ENCODE measurements at regions not wholly inside any gene's neighbourhood (a gene's known extent, or its start where the extent isn't known, plus 50 kb on each side); places are given as distances from the start of the nearest gene placed in this dataset.

DNA sequence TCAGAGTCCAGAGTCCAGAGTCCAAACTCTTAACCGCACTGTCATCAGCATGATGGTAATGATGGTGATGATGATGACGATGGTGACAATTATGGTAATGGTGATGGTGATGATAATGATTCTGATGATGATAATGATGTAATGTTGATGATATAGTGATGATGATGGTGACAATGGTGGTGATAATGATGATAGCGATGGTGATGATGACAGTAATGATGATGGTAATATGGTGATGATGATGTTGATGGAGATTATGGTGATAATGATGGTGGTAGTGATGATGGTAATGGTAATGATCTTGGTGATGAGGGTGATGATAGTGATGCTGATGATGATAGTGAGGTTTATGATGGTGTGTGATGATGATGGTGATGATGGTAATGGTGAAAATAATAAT, 367.8 kb upstream of the CDH4 start:
- Mint-ChIP-seq H3K4me1 (no peaks in the 10 kb centered on the region), H3K9me3 (ENCODE audit: low read depth) (no peaks in the 10 kb centered on the region), H3K4me3 (no peak overlapping the region), H3K27me3 (no peaks in the 10 kb centered on the region), H3K27ac (no peak overlapping the region), H3K36me3 (no peaks in the 10 kb centered on the region)
- CTCF ChIA-PET, result no interaction called here
- DNase-seq, result no peak
- no peak for ATAC-seq

DNA sequence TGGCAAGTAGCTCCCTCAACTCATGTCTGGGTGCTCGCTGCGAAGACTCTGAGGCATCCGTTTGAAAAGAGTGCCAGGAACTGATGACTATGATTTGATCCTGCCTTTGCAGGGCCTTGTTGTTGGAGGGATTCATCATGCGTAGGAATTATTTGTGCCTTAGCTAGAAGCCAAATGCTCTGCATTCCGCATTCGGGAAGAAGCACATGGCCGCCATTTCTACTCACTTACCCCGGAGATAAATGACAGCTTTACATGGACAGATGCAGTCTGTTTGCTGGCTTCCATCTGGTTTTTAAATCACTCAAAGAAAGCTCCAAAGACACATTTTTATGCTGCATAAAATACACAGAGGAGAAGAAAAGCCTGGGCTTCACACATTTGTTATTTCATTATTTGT, 363.3 kb upstream of the CDH4 start:
- Mint-ChIP-seq H3K27me3 (no peaks in the 10 kb centered on the region), H3K36me3 (no peaks in the 10 kb centered on the region), H3K4me3 (no peak overlapping the region), H3K9me3 (ENCODE audit: low read depth) (no peaks in the 10 kb centered on the region), H3K4me1 (no peaks in the 10 kb centered on the region), H3K27ac (no peak overlapping the region)
- no peak for ATAC-seq
- DNase-seq, result no peak
- CTCF ChIA-PET, result no interaction called here

GRCh38 chr20:60892095-60892813, 359.8 kb upstream of the CDH4 start:
- no peaks in the 10 kb centered on the region for H3K27me3 Mint-ChIP-seq
- H3K9me3 Mint-ChIP-seq (ENCODE audit: low read depth), result no peaks in the 10 kb centered on the region
- DNase-seq (no peak), ATAC-seq (no peak)
- no peak overlapping the region for H3K27ac Mint-ChIP-seq
- H3K36me3 Mint-ChIP-seq, result no peaks in the 10 kb centered on the region
- CTCF ChIA-PET, result no interaction called here
- H3K4me3 Mint-ChIP-seq, result no peak overlapping the region
- no peaks in the 10 kb centered on the region for H3K4me1 Mint-ChIP-seq

DNA sequence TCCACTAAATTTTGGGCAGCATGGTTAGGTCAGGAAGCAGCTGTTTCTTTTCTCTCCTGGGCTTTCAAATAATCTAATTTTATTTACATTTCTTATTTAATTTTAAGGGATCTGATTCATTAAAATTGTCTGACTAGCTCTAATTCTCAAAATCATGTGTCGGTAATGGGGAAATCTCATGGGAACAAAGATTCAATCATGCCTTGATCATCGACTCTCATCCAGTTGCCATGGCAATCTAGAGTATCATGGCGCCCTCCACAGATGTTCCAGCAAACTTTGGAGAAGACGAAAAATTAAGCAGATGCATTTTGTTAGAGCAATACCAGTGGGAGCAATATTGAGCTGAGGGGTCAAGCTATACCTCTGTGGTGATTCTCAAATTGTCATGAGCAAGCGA, 358.0 kb upstream of the CDH4 start:
- H3K9me3 Mint-ChIP-seq (ENCODE audit: low read depth), result no peaks in the 10 kb centered on the region
- no peak for DNase-seq
- no peaks in the 10 kb centered on the region for H3K27me3 Mint-ChIP-seq
- CTCF ChIA-PET, result no interaction called here
- H3K4me3 Mint-ChIP-seq, result no peak overlapping the region
- ATAC-seq, result no peak
- no peaks in the 10 kb centered on the region for H3K4me1 Mint-ChIP-seq
- H3K27ac Mint-ChIP-seq, result no peak overlapping the region
- H3K36me3 Mint-ChIP-seq, result no peaks in the 10 kb centered on the region

DNA sequence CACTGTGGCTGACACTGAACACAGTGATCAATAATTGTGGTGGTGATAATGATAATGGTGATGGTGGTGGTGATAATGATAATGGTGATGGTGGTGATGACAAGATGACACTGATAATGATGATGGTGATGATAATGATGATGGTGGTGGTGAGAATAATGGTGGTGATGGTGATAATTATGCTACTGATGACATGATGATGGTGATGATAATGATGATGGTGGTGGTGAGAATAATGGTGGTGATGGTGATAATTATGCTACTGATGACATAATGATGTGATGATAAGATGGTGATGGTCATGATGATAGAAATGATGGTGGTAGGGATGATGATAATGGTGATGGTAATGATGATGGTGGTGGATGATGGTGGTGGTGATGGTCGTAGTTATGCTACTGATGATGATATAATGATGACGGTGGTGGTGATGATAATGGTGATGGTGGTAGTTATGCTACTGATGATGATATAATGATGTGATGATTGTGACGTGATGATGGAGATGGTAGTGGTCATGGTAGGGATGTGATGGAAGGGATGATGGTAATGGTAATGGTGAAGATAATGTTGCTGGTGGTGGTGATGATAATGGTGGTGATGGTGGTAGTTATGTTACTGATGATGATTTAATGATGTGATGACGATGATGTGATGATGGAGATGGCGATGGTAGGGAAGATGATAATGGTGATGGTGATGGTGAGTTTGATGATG, 356.5 kb upstream of the CDH4 start:
- ATAC-seq (no peak), DNase-seq (no peak)
- Mint-ChIP-seq H3K27me3 (no peaks in the 10 kb centered on the region), H3K4me1 (no peaks in the 10 kb centered on the region), H3K9me3 (ENCODE audit: low read depth) (no peaks in the 10 kb centered on the region), H3K4me3 (no peak overlapping the region), H3K36me3 (no peaks in the 10 kb centered on the region), H3K27ac (no peak overlapping the region)
- CTCF ChIA-PET, result no interaction called here

DNA sequence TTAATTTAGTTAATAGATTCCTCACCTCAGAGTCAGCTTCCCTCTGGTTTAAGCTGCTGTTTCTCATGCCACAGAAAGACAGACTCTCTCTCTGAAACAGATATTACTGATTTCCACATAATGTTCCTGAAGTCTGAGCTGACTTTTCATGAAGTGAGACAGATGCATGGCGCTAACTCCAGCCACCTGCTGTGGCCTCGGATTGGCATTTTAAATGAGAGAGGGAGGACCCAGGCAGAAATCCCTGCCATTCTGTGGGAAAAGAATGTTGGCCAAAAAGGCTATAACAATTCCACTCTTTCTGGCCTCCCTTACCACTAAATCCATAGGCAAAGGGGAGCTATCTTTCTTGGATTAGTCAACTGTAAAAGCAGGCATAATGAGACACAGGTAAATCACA, 354.1 kb upstream of the CDH4 start:
- Mint-ChIP-seq H3K27ac (no peak overlapping the region), H3K4me1 (no peaks in the 10 kb centered on the region), H3K27me3 (no peaks in the 10 kb centered on the region), H3K9me3 (ENCODE audit: low read depth) (no peaks in the 10 kb centered on the region), H3K4me3 (no peak overlapping the region), H3K36me3 (no peaks in the 10 kb centered on the region)
- CTCF ChIA-PET, result no interaction called here
- no peak for ATAC-seq
- no peak for DNase-seq

DNA sequence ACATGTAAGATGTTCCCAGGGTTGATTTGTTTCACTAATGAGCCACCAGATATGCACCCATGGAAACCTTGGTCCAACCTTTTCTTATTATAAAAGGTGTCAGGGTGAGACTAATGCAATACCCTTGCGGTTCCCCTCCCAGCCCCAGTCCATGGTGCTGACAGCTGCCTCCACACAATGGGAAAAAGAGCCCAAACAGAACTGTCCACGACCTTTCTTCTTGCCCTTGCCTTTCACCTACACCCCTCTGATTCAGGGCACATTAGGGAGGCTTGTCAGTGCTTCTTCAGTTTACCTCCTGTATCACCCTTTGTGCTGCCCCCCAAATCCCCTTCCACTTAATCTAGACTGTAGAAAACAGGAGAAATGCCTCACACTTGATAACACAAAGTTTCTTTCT, 352.7 kb upstream of the CDH4 start:
- CTCF ChIA-PET, result no interaction called here
- Mint-ChIP-seq H3K27ac (no peak overlapping the region), H3K9me3 (ENCODE audit: low read depth) (no peaks in the 10 kb centered on the region), H3K4me1 (no peaks in the 10 kb centered on the region), H3K4me3 (no peak overlapping the region), H3K27me3 (no peaks in the 10 kb centered on the region), H3K36me3 (no peaks in the 10 kb centered on the region)
- no peak for DNase-seq
- no peak for ATAC-seq

- H3K4me3 Mint-ChIP-seq, result no peak overlapping the region
- CTCF ChIA-PET, result no interaction called here
- no peaks in the 10 kb centered on the region for H3K27me3 Mint-ChIP-seq
- no peaks in the 10 kb centered on the region for H3K4me1 Mint-ChIP-seq
- DNase-seq (no peak), ATAC-seq (no peak)
- H3K27ac Mint-ChIP-seq, result no peak overlapping the region
- no peaks in the 10 kb centered on the region for H3K9me3 Mint-ChIP-seq (ENCODE audit: low read depth)
- H3K36me3 Mint-ChIP-seq, result no peaks in the 10 kb centered on the region
These were observed 351.4 kb upstream of the CDH4 start for GRCh38 chr20:60900618-60901017.

- H3K27me3 Mint-ChIP-seq, result no peaks in the 10 kb centered on the region
- no peak for ATAC-seq
These were observed 350.2 kb upstream of the CDH4 start for GRCh38 chr20:60901831-60902230.

DNA sequence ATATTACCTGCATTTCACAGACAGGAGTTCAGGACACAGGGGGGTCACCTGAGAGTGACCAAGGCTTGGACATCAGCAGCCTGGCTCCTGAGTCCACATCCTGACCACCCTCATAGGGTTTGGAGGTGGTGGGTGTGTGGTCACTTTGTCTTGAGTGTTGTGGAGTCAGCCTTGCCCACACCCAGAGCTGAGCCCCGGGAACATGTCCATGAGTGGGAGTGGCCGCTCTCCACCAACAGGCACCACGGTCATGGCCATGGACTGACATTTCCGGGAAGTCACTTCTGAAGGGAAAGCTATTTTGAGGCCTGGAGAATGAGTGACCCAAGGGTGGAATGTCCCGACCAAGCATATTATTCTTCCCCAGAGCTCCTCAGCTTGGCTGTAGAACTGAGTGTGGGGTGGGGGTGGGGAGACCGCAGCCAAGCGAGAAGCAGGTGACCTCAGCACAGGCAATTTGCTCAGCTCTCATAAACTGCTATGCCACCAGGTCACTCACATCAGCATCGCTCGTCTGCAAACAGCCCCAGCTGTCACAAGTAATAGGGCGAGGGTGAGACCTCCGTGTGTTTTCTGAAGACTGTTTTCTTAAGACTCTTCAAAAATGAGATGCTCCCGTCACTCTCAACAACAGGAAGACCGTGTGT, 348.6 kb upstream of the CDH4 start:
- no peaks in the 10 kb centered on the region for H3K36me3 Mint-ChIP-seq
- H3K9me3 Mint-ChIP-seq (ENCODE audit: low read depth), result no peaks in the 10 kb centered on the region
- no peaks in the 10 kb centered on the region for H3K4me1 Mint-ChIP-seq
- H3K4me3 Mint-ChIP-seq, result no peak overlapping the region
- no peak for ATAC-seq
- no peak for DNase-seq
- CTCF ChIA-PET, result no interaction called here
- H3K27ac Mint-ChIP-seq, result no peak overlapping the region
- H3K27me3 Mint-ChIP-seq, result no peaks in the 10 kb centered on the region

More at GRCh38 chr20:60901831-60902230, 350.2 kb upstream of the CDH4 start:
- H3K36me3 Mint-ChIP-seq, result no peaks in the 10 kb centered on the region
- DNase-seq, result no peak
- no peaks in the 10 kb centered on the region for H3K4me1 Mint-ChIP-seq
- no peaks in the 10 kb centered on the region for H3K9me3 Mint-ChIP-seq (ENCODE audit: low read depth)
- H3K4me3 Mint-ChIP-seq, result no peak overlapping the region
- CTCF ChIA-PET, result no interaction called here
- H3K27ac Mint-ChIP-seq, result no peak overlapping the region

GRCh38 chr20:60904730-60905129, 347.3 kb upstream of the CDH4 start:
- Mint-ChIP-seq H3K9me3 (ENCODE audit: low read depth) (no peaks in the 10 kb centered on the region), H3K4me3 (no peak overlapping the region), H3K27me3 (no peaks in the 10 kb centered on the region), H3K4me1 (no peaks in the 10 kb centered on the region), H3K27ac (no peak overlapping the region), H3K36me3 (no peaks in the 10 kb centered on the region)
- CTCF ChIA-PET, result no interaction called here
- DNase-seq (no peak), ATAC-seq (no peak)

DNA sequence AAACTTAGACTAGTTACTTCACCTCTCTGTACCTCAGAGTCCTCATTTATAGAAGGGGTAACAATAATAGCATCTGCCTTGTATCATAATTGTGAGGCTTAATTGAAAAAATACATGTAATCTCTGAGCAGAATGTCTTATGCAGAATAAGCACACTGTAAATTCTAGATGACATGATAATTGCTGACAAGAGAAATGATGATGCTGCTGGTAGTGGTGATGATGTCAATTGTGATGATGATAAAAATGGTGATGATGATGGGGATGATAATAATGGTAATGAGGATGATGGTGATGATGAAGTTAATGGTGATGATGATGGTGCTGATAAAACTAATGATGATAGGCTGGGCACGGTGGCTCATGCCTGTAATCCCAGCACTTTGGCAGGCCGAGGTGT, 346.1 kb upstream of the CDH4 start:
- CTCF ChIA-PET, result no interaction called here
- H3K27me3 Mint-ChIP-seq, result no peaks in the 10 kb centered on the region
- H3K9me3 Mint-ChIP-seq (ENCODE audit: low read depth), result no peaks in the 10 kb centered on the region
- H3K36me3 Mint-ChIP-seq, result no peaks in the 10 kb centered on the region
- H3K27ac Mint-ChIP-seq, result no peak overlapping the region
- H3K4me1 Mint-ChIP-seq, result no peaks in the 10 kb centered on the region
- ATAC-seq (no peak), DNase-seq (no peak)
- H3K4me3 Mint-ChIP-seq, result no peak overlapping the region

DNA sequence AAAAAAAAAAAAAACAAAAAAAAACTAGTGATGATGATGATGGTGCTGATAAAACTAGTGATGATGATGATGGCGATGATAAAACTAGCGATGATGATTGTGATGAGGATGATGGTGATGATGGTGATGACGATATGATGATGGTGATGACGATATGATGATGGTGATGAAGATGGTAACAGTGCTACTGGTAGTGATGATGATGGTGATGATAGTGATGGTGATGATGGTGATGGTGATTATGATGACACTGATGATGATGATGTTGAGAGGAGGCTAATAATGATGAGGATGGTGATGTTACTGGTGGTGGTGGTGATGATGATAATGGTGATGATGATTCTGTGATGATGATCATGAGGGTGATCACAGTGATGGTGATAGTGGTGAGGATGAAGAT, 345.5 kb upstream of the CDH4 start:
- Mint-ChIP-seq H3K27ac (no peak overlapping the region), H3K9me3 (ENCODE audit: low read depth) (no peaks in the 10 kb centered on the region), H3K4me3 (no peak overlapping the region), H3K36me3 (no peaks in the 10 kb centered on the region), H3K27me3 (no peaks in the 10 kb centered on the region), H3K4me1 (no peaks in the 10 kb centered on the region)
- no peak for DNase-seq
- ATAC-seq, result no peak
- CTCF ChIA-PET, result no interaction called here

- no peak overlapping the region for H3K4me3 Mint-ChIP-seq
- no peaks in the 10 kb centered on the region for H3K27me3 Mint-ChIP-seq
- no peak for ATAC-seq
- no peaks in the 10 kb centered on the region for H3K36me3 Mint-ChIP-seq
- DNase-seq, result no peak
- H3K27ac Mint-ChIP-seq, result no peak overlapping the region
- H3K9me3 Mint-ChIP-seq (ENCODE audit: low read depth), result peaks cover 12% of the 10 kb centered on the region
- CTCF ChIA-PET, result no interaction called here
- H3K4me1 Mint-ChIP-seq, result no peaks in the 10 kb centered on the region
These were observed 338.8 kb upstream of the CDH4 start for GRCh38 chr20:60913298-60913697.
